ENCODE measurements at regions not wholly inside any gene's neighbourhood (a gene's known extent, or its start where the extent isn't known, plus 50 kb on each side); places are given as distances from the start of the nearest gene placed in this dataset.

DNA sequence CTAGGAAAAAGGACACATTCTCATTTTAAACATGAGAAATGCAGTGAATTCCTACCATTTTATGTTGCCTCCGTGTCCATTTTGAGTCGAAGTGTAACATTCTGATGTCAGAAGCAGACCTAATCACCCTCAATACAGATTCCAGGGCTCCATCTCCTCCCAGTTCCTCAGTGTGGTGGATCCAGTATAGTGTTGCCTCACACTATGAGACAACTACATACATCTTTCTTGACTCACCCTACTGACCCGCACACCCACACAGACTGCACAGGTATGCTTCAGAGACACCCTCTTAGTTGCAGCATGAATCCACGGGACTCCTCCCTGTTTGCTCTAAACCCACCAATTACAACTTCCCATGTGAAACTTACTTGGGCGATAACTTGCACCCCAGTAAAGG, 564.9 kb downstream of the SEMA5A start:
- WGBS, result 70% methylated on average over 5 of the region's 5 CpGs
- Histone ChIP-seq H3K27ac (no peak overlapping the region), H3K4me1 (no peaks in the 10 kb centered on the region), H3K4me3 (no peak overlapping the region), H3K27me3 (no peaks in the 10 kb centered on the region), H3K9me3 (no peaks in the 10 kb centered on the region), H3K36me3 (no peaks in the 10 kb centered on the region)
- no peak for TF ChIP-seq EP300 (IDR thresholded peaks at IDR 0.05)
- no peak for TF ChIP-seq POLR2AphosphoS5 (IDR thresholded peaks at IDR 0.05)
- DNase-seq (ENCODE audit: low spot score in 2 of 2), result no peak

GRCh38 chr5:8981496-8981895, 564.4 kb downstream of the SEMA5A start:
- Histone ChIP-seq H3K9me3 (no peaks in the 10 kb centered on the region), H3K27ac (no peak overlapping the region), H3K27me3 (no peaks in the 10 kb centered on the region), H3K4me3 (no peak overlapping the region), H3K4me1 (no peaks in the 10 kb centered on the region), H3K36me3 (no peaks in the 10 kb centered on the region)
- WGBS, result 44% methylated on average over 1 of the region's 1 CpG
- no peak for DNase-seq (ENCODE audit: low spot score in 2 of 2)
- TF ChIP-seq CTCF (IDR thresholded peaks at IDR 0.05) (no peak), POLR2AphosphoS5 (IDR thresholded peaks at IDR 0.05) (no peak), EP300 (IDR thresholded peaks at IDR 0.05) (no peak), POLR2A (IDR thresholded peaks at IDR 0.05) (no peak)

DNA sequence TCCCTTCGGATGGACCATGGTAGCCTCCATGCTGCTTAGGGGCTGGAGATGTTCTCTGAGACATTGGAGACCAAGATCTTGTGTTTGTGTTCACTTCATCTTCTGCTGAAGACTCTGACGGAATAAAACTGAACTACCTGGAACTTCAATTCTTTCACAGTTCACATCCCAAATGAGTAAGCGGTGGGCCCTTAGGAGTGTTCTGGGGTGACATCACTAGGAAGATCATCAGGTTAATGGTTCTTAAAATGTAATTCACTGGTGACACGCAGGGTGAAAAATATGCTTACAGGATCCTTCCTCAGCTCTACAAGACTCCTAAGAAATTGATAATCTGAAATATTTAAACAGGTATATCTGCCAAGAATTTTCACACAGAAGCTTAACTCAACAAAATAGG, 561.5 kb downstream of the SEMA5A start:
- no peak for DNase-seq (ENCODE audit: low spot score in 2 of 2)
- Histone ChIP-seq H3K36me3 (no peaks in the 10 kb centered on the region), H3K27ac (no peak overlapping the region), H3K4me3 (no peak overlapping the region), H3K4me1 (no peaks in the 10 kb centered on the region), H3K9me3 (no peaks in the 10 kb centered on the region), H3K27me3 (no peaks in the 10 kb centered on the region)
- no peak for TF ChIP-seq POLR2AphosphoS5 (IDR thresholded peaks at IDR 0.05)
- TF ChIP-seq EP300 (IDR thresholded peaks at IDR 0.05), result no peak
- no peak for TF ChIP-seq CTCF (IDR thresholded peaks at IDR 0.05)
- no peak for TF ChIP-seq POLR2A (IDR thresholded peaks at IDR 0.05)
- 90% methylated on average over 4 of the region's 4 CpGs for WGBS
